HEK293 (cell line): ENCODE measurements at regions not wholly inside any gene's neighbourhood (a gene's known extent, or its start where the extent isn't known, plus 50 kb on each side); places are given as distances from the start of the nearest gene placed in this dataset.

Experiments used
- SCRT2 ChIP-seq: fragments of 450-650 bp; formaldehyde crosslinking; IDR thresholded peaks from 2 replicates; pipeline ENCODE4 v1.5.1; 2016; ENCODE audit warnings: missing biosample characterization, missing genetic modification characterization
- YY1 ChIP-seq: fragments of 450-650 bp; formaldehyde crosslinking; IDR thresholded peaks from 2 replicates; pipeline ENCODE4 v1.5.1; 2018; ENCODE audit warnings: missing biosample characterization, missing genetic modification characterization
- ZNF274 ChIP-seq, 2 experiments: fragments of 200-500 bp in 1 of 2; fragments of 450-650 bp in 1 of 2; sonication (Bioruptor generic) in 1 of 2; formaldehyde crosslinking in 1 of 2; IDR thresholded peaks; 2 replicates each; pipeline versions ENCODE4 v1.5.1 to v1.6.1; 2014 to 2016; ENCODE audit warnings: borderline replicate concordance in 1 of 2, inconsistent platforms in 1 of 2, low read length in 1 of 2, missing biosample characterization in 1 of 2, missing genetic modification characterization in 1 of 2
- ZNF660 ChIP-seq: fragments of 450-650 bp; IDR thresholded peaks from 2 replicates; pipeline ENCODE4 v1.5.1; 2018; ENCODE audit warnings: missing biosample characterization, mild to moderate bottlenecking, missing genetic modification characterization
- ZNF664 ChIP-seq: fragments of 450-650 bp; formaldehyde crosslinking; IDR thresholded peaks from 2 replicates; pipeline ENCODE4 v1.5.1; 2016; ENCODE audit warnings: missing biosample characterization, missing genetic modification characterization

- TF ChIP-seq ZNF664 (no peak), ZNF660 (tag by site-specific recombination) (no peak), ZNF274 (IDR thresholded peaks at IDR 0.05; ENCODE audit: low read length) (no peak), ZNF274 (tag by site-specific recombination; IDR thresholded peaks at IDR 0.05; ENCODE audit: borderline replicate concordance) (no peak), YY1 (tag by site-specific recombination) (no peak), SCRT2 (tag by site-specific recombination) (no peak)
Measured at GRCh38 chr3:103393395-103394186, 958.8 kb downstream of the ZPLD1 start.
